ENCODE measurements at regions not wholly inside any gene's neighbourhood (a gene's known extent, or its start where the extent isn't known, plus 50 kb on each side); places are given as distances from the start of the nearest gene placed in this dataset.
"Not testable (repeated sequence)": the region's sequence is repeated elsewhere in the genome, so short reads cannot be mapped to it uniquely, and the experiment has no call there.

GRCh38 chr10:52500476-52500875 lies 186.4 kb downstream of the DKK1 start:
- H3K4me3 ChIP-seq (ENCODE audit: low read length): no peak overlapping the region
- Mint-ChIP-seq H3K4me3 (no peak overlapping the region), H3K9me3 (peaks cover 7 to 14% of the 10 kb centered on the region in 2 donors), H3K27me3 (ENCODE audit: low read depth in 2 of 2) (no peaks in the 10 kb centered on the region), H3K4me1 (no peaks in the 10 kb centered on the region), H3K36me3 (peaks cover 10% of the 10 kb centered on the region), H3K27ac (no peak overlapping the region)
- ATAC-seq (no peak), DNase-seq (no peak)
- no peaks in the 10 kb centered on the region for H3K27me3 ChIP-seq (ENCODE audit: control insufficient read depth, insufficient read depth, low read length)
- no peaks in the 10 kb centered on the region for H3K36me3 ChIP-seq (ENCODE audit: control insufficient read depth, insufficient read depth, low read length)
- intact Hi-C loops (cut with micrococcal nuclease): no loop called here
- H3K4me1 ChIP-seq (ENCODE audit: control insufficient read depth, insufficient read depth, low read length): no peaks in the 10 kb centered on the region
- no peak overlapping the region for H3K27ac ChIP-seq (ENCODE audit: low read length)
- WGBS (ENCODE audit: insufficient coverage): 90% methylated on average over 1 of the region's 3 CpGs
- H3K9me3 ChIP-seq (ENCODE audit: control insufficient read depth, insufficient read depth, low read length): no peaks in the 10 kb centered on the region
- no peak for TF ChIP-seq CTCF (IDR thresholded peaks at IDR 0.05)

GRCh38 chr10:52502237-52502636 lies 188.2 kb downstream of the DKK1 start:
- Histone ChIP-seq H3K4me1 (ENCODE audit: control insufficient read depth, insufficient read depth, low read length) (no peaks in the 10 kb centered on the region), H3K36me3 (ENCODE audit: control insufficient read depth, insufficient read depth, low read length) (no peaks in the 10 kb centered on the region), H3K9me3 (ENCODE audit: control insufficient read depth, insufficient read depth, low read length) (no peaks in the 10 kb centered on the region), H3K27me3 (ENCODE audit: control insufficient read depth, insufficient read depth, low read length) (no peaks in the 10 kb centered on the region), H3K27ac (ENCODE audit: low read length) (no peak overlapping the region), H3K4me3 (ENCODE audit: low read length) (no peak overlapping the region)
- Mint-ChIP-seq H3K27ac (no peak overlapping the region), H3K4me1 (no peaks in the 10 kb centered on the region), H3K27me3 (ENCODE audit: low read depth in 2 of 2) (no peaks in the 10 kb centered on the region), H3K9me3 (peaks cover 7 to 14% of the 10 kb centered on the region in 2 donors), H3K36me3 (peaks cover 10% of the 10 kb centered on the region), H3K4me3 (no peak overlapping the region)
- WGBS (ENCODE audit: insufficient coverage): no CpG with 5 or more reads among the region's 2 CpGs
- ATAC-seq (no peak), DNase-seq (no peak)
- intact Hi-C loops (cut with micrococcal nuclease): no loop called here
- TF ChIP-seq CTCF (IDR thresholded peaks at IDR 0.05): no peak

- H3K9me3 Mint-ChIP-seq: peaks cover 10 to 13% of the 10 kb centered on the region in 2 donors
- H3K27me3 Mint-ChIP-seq (ENCODE audit: low read depth in 2 of 2); H3K4me1 Mint-ChIP-seq; H3K4me1 ChIP-seq (ENCODE audit: control insufficient read depth, insufficient read depth, low read length); H3K27ac Mint-ChIP-seq; ATAC-seq; H3K27ac ChIP-seq (ENCODE audit: low read length); H3K4me3 Mint-ChIP-seq; H3K27me3 ChIP-seq (ENCODE audit: control insufficient read depth, insufficient read depth, low read length); H3K9me3 ChIP-seq (ENCODE audit: control insufficient read depth, insufficient read depth, low read length); intact Hi-C loops (cut with micrococcal nuclease); H3K36me3 ChIP-seq (ENCODE audit: control insufficient read depth, insufficient read depth, low read length); DNase-seq; H3K4me3 ChIP-seq (ENCODE audit: low read length): not testable (repeated sequence)
- WGBS (ENCODE audit: insufficient coverage): 95% methylated on average over 4 of the region's 7 CpGs
- peaks cover 10% of the 10 kb centered on the region for H3K36me3 Mint-ChIP-seq
These were observed 191.3 kb downstream of the DKK1 start for GRCh38 chr10:52505341-52505740.

- H3K27ac Mint-ChIP-seq: no peak overlapping the region
- no CpG with 5 or more reads among the region's 1 CpG for WGBS (ENCODE audit: insufficient coverage)
- no peaks in the 10 kb centered on the region for H3K27me3 Mint-ChIP-seq (ENCODE audit: low read depth in 2 of 2)
- no peaks in the 10 kb centered on the region for H3K4me1 Mint-ChIP-seq
- H3K36me3 Mint-ChIP-seq: no peaks in the 10 kb centered on the region
- DNase-seq (no peak), ATAC-seq (no peak)
- Histone ChIP-seq H3K27me3 (ENCODE audit: control insufficient read depth, insufficient read depth, low read length) (no peaks in the 10 kb centered on the region), H3K4me3 (ENCODE audit: low read length) (no peak overlapping the region), H3K4me1 (ENCODE audit: control insufficient read depth, insufficient read depth, low read length) (no peaks in the 10 kb centered on the region), H3K27ac (ENCODE audit: low read length) (no peak overlapping the region), H3K36me3 (ENCODE audit: control insufficient read depth, insufficient read depth, low read length) (no peaks in the 10 kb centered on the region), H3K9me3 (ENCODE audit: control insufficient read depth, insufficient read depth, low read length) (no peaks in the 10 kb centered on the region)
- H3K4me3 Mint-ChIP-seq: no peak overlapping the region
- intact Hi-C loops (cut with micrococcal nuclease): no loop called here
- TF ChIP-seq CTCF (IDR thresholded peaks at IDR 0.05): no peak
- peaks cover under 1 to 11% of the 10 kb centered on the region in 2 donors for H3K9me3 Mint-ChIP-seq
These were observed 200.4 kb downstream of the DKK1 start for GRCh38 chr10:52514481-52514880.

Measured in natural killer cell (primary cell).